ENCODE measurements at regions not wholly inside any gene's neighbourhood (a gene's known extent, or its start where the extent isn't known, plus 50 kb on each side); places are given as distances from the start of the nearest gene placed in this dataset.

DNA sequence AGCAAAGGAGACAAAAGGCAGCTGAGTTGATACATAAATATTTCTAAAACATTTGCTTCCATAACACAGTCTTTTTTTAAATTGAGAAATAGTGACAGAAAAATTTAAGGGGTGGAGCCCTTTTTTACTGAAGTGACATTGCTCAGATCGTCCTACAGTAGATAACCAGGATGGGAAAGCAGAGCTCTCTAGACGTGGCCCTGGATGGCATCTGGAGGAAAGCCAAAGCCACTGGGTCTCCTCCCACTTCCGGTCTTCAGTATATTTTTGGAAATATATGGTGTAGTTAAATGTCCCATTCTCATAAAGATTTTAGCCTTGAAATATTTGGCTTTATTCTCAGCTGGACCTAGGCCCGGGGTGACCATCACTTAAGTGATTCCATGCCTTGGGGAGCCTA, 326.1 kb downstream of the ZNF621 start:
- no peak for DNase-seq
- Histone ChIP-seq H3K4me1 (no peaks in the 10 kb centered on the region), H3K36me3 (no peaks in the 10 kb centered on the region), H3K4me3 (no peak overlapping the region), H3K9me3 (no peaks in the 10 kb centered on the region), H3K27ac (no peak overlapping the region), H3K27me3 (no peaks in the 10 kb centered on the region)
- TF ChIP-seq CTCF (IDR thresholded peaks at IDR 0.05) (no peak), POLR2A (IDR thresholded peaks at IDR 0.05) (no peak)

- no peak overlapping the region for H3K4me3 ChIP-seq
- H3K27me3 ChIP-seq = no peaks in the 10 kb centered on the region
These were observed 327.1 kb downstream of the ZNF621 start for GRCh38 chr3:40851836-40852235.

GRCh38 chr3:40852712-40853111, 328.0 kb downstream of the ZNF621 start:
- no peaks in the 10 kb centered on the region for H3K4me1 ChIP-seq
- no peak overlapping the region for H3K27ac ChIP-seq
- TF ChIP-seq POLR2A (IDR thresholded peaks at IDR 0.05) = no peak
- no peaks in the 10 kb centered on the region for H3K36me3 ChIP-seq
- no peaks in the 10 kb centered on the region for H3K9me3 ChIP-seq
- no peaks in the 10 kb centered on the region for H3K27me3 ChIP-seq
- no peak overlapping the region for H3K4me3 ChIP-seq
- no peak for DNase-seq

More at GRCh38 chr3:40851836-40852235, 327.1 kb downstream of the ZNF621 start:
- no peak for DNase-seq
- H3K27ac ChIP-seq = no peak overlapping the region
- no peak for TF ChIP-seq POLR2A (IDR thresholded peaks at IDR 0.05)
- no peak for TF ChIP-seq CTCF (IDR thresholded peaks at IDR 0.05)
- no peaks in the 10 kb centered on the region for H3K4me1 ChIP-seq
- H3K9me3 ChIP-seq = no peaks in the 10 kb centered on the region
- no peaks in the 10 kb centered on the region for H3K36me3 ChIP-seq

DNA sequence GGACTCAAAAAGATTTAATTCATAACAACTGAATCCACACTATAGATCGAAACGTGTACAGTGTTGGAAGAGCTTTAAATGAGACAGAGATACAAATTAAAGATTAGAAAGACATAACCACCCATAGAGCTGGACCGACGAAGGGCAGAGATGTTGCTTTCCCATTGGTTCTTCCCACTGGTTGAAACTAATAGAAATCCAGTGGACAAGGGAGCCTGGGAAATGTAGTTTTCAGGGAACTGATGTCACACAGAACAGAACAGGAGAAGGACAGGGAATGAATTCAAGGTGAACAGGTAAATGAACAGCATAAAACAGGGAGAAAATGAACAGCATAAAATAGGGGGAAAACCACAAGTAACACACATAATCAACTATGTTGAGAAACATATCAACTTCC, 328.7 kb downstream of the ZNF621 start:
- no peaks in the 10 kb centered on the region for H3K36me3 ChIP-seq
- H3K4me3 ChIP-seq = no peak overlapping the region
- TF ChIP-seq POLR2A (IDR thresholded peaks at IDR 0.05) (no peak), CTCF (IDR thresholded peaks at IDR 0.05) (no peak)
- no peak for DNase-seq
- no peaks in the 10 kb centered on the region for H3K9me3 ChIP-seq
- H3K27ac ChIP-seq = no peak overlapping the region
- H3K4me1 ChIP-seq = no peaks in the 10 kb centered on the region
- no peaks in the 10 kb centered on the region for H3K27me3 ChIP-seq

- no peaks in the 10 kb centered on the region for H3K4me1 ChIP-seq
- no peak overlapping the region for H3K4me3 ChIP-seq
- H3K27ac ChIP-seq = no peak overlapping the region
- TF ChIP-seq POLR2A (IDR thresholded peaks at IDR 0.05) (no peak), CTCF (IDR thresholded peaks at IDR 0.05) (no peak)
- DNase-seq = no peak
- no peaks in the 10 kb centered on the region for H3K9me3 ChIP-seq
- no peaks in the 10 kb centered on the region for H3K27me3 ChIP-seq
- H3K36me3 ChIP-seq = no peaks in the 10 kb centered on the region
These were observed 331.1 kb downstream of the ZNF621 start for GRCh38 chr3:40855871-40856270.

- Histone ChIP-seq H3K4me3 (no peak overlapping the region), H3K27ac (no peak overlapping the region), H3K27me3 (no peaks in the 10 kb centered on the region), H3K36me3 (no peaks in the 10 kb centered on the region), H3K4me1 (no peaks in the 10 kb centered on the region), H3K9me3 (no peaks in the 10 kb centered on the region)
- DNase-seq = no peak
- TF ChIP-seq CTCF (IDR thresholded peaks at IDR 0.05) (no peak), POLR2A (IDR thresholded peaks at IDR 0.05) (no peak)
These were observed 333.8 kb downstream of the ZNF621 start for GRCh38 chr3:40858364-40859115.
